ENCODE measurements at regions not wholly inside any gene's neighbourhood (a gene's known extent, or its start where the extent isn't known, plus 50 kb on each side); places are given as distances from the start of the nearest gene placed in this dataset.

- TF ChIP-seq BACH2 (CRISPR knock-in tag; IDR thresholded peaks at IDR 0.05; ENCODE audit: borderline replicate concordance) (no peak), ZFP30 (CRISPR knock-in tag; IDR thresholded peaks at IDR 0.05) (no peak), ZNF8 (CRISPR knock-in tag; IDR thresholded peaks at IDR 0.05) (no peak), ESRRG (CRISPR knock-in tag; IDR thresholded peaks at IDR 0.05) (no peak), PATZ1 (CRISPR knock-in tag; IDR thresholded peaks at IDR 0.05; ENCODE audit: borderline replicate concordance) (no peak), ARNTL (CRISPR knock-in tag; IDR thresholded peaks at IDR 0.05; ENCODE audit: borderline replicate concordance, low read depth) (no peak), CREB5 (CRISPR knock-in tag; IDR thresholded peaks at IDR 0.05; ENCODE audit: low read depth) (no peak), TSHZ2 (CRISPR knock-in tag; IDR thresholded peaks at IDR 0.05) (no peak), TCF4 (CRISPR knock-in tag; IDR thresholded peaks at IDR 0.05; ENCODE audit: borderline replicate concordance) (no peak), TOX (CRISPR knock-in tag; IDR thresholded peaks at IDR 0.05; ENCODE audit: borderline replicate concordance) (no peak), ZC3H10 (CRISPR knock-in tag; IDR thresholded peaks at IDR 0.05) (no peak), ISL1 (CRISPR knock-in tag; IDR thresholded peaks at IDR 0.05) (no peak), RARB (CRISPR knock-in tag; IDR thresholded peaks at IDR 0.05) (no peak), CSDC2 (CRISPR knock-in tag; IDR thresholded peaks at IDR 0.05) (no peak)
- no peak for ATAC-seq
These were observed 537.8 kb upstream of the CA10 start for GRCh38 chr17:52696362-52696761.

GRCh38 chr17:52686140-52686539 is 527.6 kb upstream of the CA10 start:
- TF ChIP-seq GLIS3 (CRISPR knock-in tag; IDR thresholded peaks at IDR 0.05) (no peak), BACH2 (CRISPR knock-in tag; IDR thresholded peaks at IDR 0.05; ENCODE audit: borderline replicate concordance) (no peak), ZNF565 (CRISPR knock-in tag; conservative IDR thresholded peaks at IDR 0.05; ENCODE audit: low read depth) (no peak), PATZ1 (CRISPR knock-in tag; IDR thresholded peaks at IDR 0.05; ENCODE audit: borderline replicate concordance) (no peak), TSHZ2 (CRISPR knock-in tag; IDR thresholded peaks at IDR 0.05) (no peak), SNAI2 (CRISPR knock-in tag; IDR thresholded peaks at IDR 0.05) (no peak), CSRNP3 (CRISPR knock-in tag; IDR thresholded peaks at IDR 0.05) (no peak), CSDC2 (CRISPR knock-in tag; IDR thresholded peaks at IDR 0.05) (no peak), TCF4 (CRISPR knock-in tag; IDR thresholded peaks at IDR 0.05; ENCODE audit: borderline replicate concordance) (no peak), TOX (CRISPR knock-in tag; IDR thresholded peaks at IDR 0.05; ENCODE audit: borderline replicate concordance) (no peak), ZFP30 (CRISPR knock-in tag; IDR thresholded peaks at IDR 0.05) (no peak), CREB5 (CRISPR knock-in tag; IDR thresholded peaks at IDR 0.05; ENCODE audit: low read depth) (no peak), POU6F1 (CRISPR knock-in tag; IDR thresholded peaks at IDR 0.05; ENCODE audit: borderline replicate concordance, low read depth) (no peak), RARB (CRISPR knock-in tag; IDR thresholded peaks at IDR 0.05) (no peak), ZFP3 (CRISPR knock-in tag; IDR thresholded peaks at IDR 0.05) (no peak), ZNF70 (CRISPR knock-in tag; IDR thresholded peaks at IDR 0.05) (no peak), ARNTL (CRISPR knock-in tag; IDR thresholded peaks at IDR 0.05; ENCODE audit: borderline replicate concordance, low read depth) (no peak), ZNF8 (CRISPR knock-in tag; IDR thresholded peaks at IDR 0.05) (no peak), ESRRG (CRISPR knock-in tag; IDR thresholded peaks at IDR 0.05) (no peak)
- no peak for ATAC-seq

Data from SK-N-SH treated with all-trans-retinoic acid at 6 μM for 48 hours (cell line).